Natural killer cell (primary cell): ENCODE measurements at regions not wholly inside any gene's neighbourhood (a gene's known extent, or its start where the extent isn't known, plus 50 kb on each side); places are given as distances from the start of the nearest gene placed in this dataset.
"Not testable (repeated sequence)": the region's sequence is repeated elsewhere in the genome, so short reads cannot be mapped to it uniquely, and the experiment has no call there.

Experiments
- ATAC-seq, 3 donors: fragments of 150-1000 bp in 2 of 3; fragments of 200-7000 bp in 1 of 3; cut with Tn5 transposase; 1 replicate in 1 of 3; 2 replicates in 2 of 3; pipeline ENCODE4 v1.10.0; 2021; ENCODE audit warnings: mild to moderate bottlenecking in 2 of 3, moderate library complexity in 2 of 3
- DNase-seq, 2 donors: peaks; one replicate each; pipeline versions ENCODE4 v3.0.0 to v3.0.0-alpha.2; 2013 to 2021; ENCODE audit warnings: mixed read lengths in 1 of 2
- H3K27ac ChIP-seq: one replicate; pipeline ENCODE4 v1.5.1; 2013; ENCODE audit warnings: mild to moderate bottlenecking, low read length
- H3K27me3 ChIP-seq: one replicate; pipeline ENCODE4 v1.6.1; 2013; ENCODE audit warnings: low read length; ENCODE audit not compliant: control insufficient read depth, insufficient read depth
- H3K36me3 ChIP-seq: one replicate; pipeline ENCODE4 v1.6.1; 2013; ENCODE audit warnings: low read length; ENCODE audit not compliant: control insufficient read depth, insufficient read depth
- H3K4me1 ChIP-seq: one replicate; pipeline ENCODE4 v1.6.1; 2013; ENCODE audit warnings: low read length; ENCODE audit not compliant: control insufficient read depth, insufficient read depth
- H3K4me3 ChIP-seq: one replicate; pipeline ENCODE4 v1.5.1; 2013; ENCODE audit warnings: low read length
- H3K9me3 ChIP-seq: one replicate; pipeline ENCODE4 v1.6.1; 2013; ENCODE audit warnings: low read length; ENCODE audit not compliant: control insufficient read depth, insufficient read depth
- H3K27ac Mint-ChIP-seq, 2 donors: one replicate each; pipeline ENCODE4 v1.8.0; 2022; ENCODE audit warnings: mild to moderate bottlenecking in 2 of 2, mixed read lengths in 2 of 2, moderate library complexity in 1 of 2
- H3K27me3 Mint-ChIP-seq, 2 donors: one replicate each; pipeline ENCODE4 v1.8.0; 2022; ENCODE audit warnings: low read depth in 2 of 2, mixed read lengths in 2 of 2
- H3K36me3 Mint-ChIP-seq: one replicate; pipeline ENCODE4 v1.8.0; 2022; ENCODE audit warnings: mixed read lengths
- H3K4me1 Mint-ChIP-seq, 2 donors: one replicate each; pipeline ENCODE4 v1.8.0; 2022; ENCODE audit warnings: mixed read lengths in 2 of 2
- H3K4me3 Mint-ChIP-seq: one replicate; pipeline ENCODE4 v1.8.0; 2022; ENCODE audit warnings: mild to moderate bottlenecking, moderate library complexity, mixed read lengths
- H3K9me3 Mint-ChIP-seq, 2 donors: one replicate each; pipeline ENCODE4 v1.8.0; 2022; ENCODE audit warnings: mixed read lengths in 2 of 2
- CTCF ChIP-seq: fragments of 200-600 bp; IDR thresholded peaks from one replicate; pipeline ENCODE4 v1.8.0; 2022; ENCODE audit warnings: antibody characterized with exemption
- WGBS: methylation state at CpG from one replicate; pipeline ENCODE4 v1.1.7; 2013; ENCODE audit warnings: missing lambda C conversion rate; ENCODE audit not compliant: insufficient coverage; 5-methylcytosine and 5-hydroxymethylcytosine counted together
- intact Hi-C: fragments of 100-400 bp; cut with micrococcal nuclease; formaldehyde crosslinking; loops from one replicate; pipeline ENCODE4 v1.14.2; 2022

GRCh38 chr18:8989017-8989416 lies 113.5 kb upstream of the NDUFV2 start:
- no peak overlapping the region for H3K27ac Mint-ChIP-seq
- TF ChIP-seq CTCF = no peak
- H3K36me3 Mint-ChIP-seq = no peaks in the 10 kb centered on the region
- DNase-seq (no peak), ATAC-seq (no peak)
- intact Hi-C loops = loop anchor here (2.0 kb wide), 2 partner anchors 292 to 334 kb away; no protein-coding TSS in a partner anchor
- no peaks in the 10 kb centered on the region for H3K9me3 Mint-ChIP-seq
- H3K4me3 Mint-ChIP-seq = no peak overlapping the region
- no peaks in the 10 kb centered on the region for H3K9me3 ChIP-seq
- no peaks in the 10 kb centered on the region for H3K36me3 ChIP-seq
- H3K27me3 ChIP-seq = no peaks in the 10 kb centered on the region
- H3K27me3 Mint-ChIP-seq = peaks cover 15 to 34% of the 10 kb centered on the region in 2 donors
- WGBS = 69% methylated on average over 5 of the region's 5 CpGs
- no peak overlapping the region for H3K27ac ChIP-seq
- H3K4me1 ChIP-seq = no peaks in the 10 kb centered on the region
- H3K4me1 Mint-ChIP-seq = no peaks in the 10 kb centered on the region
- no peak overlapping the region for H3K4me3 ChIP-seq

GRCh38 chr18:8989855-8990254 lies 112.6 kb upstream of the NDUFV2 start:
- WGBS = 92% methylated on average over 10 of the region's 10 CpGs
- H3K9me3 ChIP-seq = no peaks in the 10 kb centered on the region
- TF ChIP-seq CTCF = no peak

GRCh38 chr18:8990276-8991031 lies 112.0 kb upstream of the NDUFV2 start:
- H3K27ac Mint-ChIP-seq = no peak overlapping the region
- Histone ChIP-seq H3K4me1 (no peaks in the 10 kb centered on the region), H3K36me3 (no peaks in the 10 kb centered on the region), H3K27me3 (no peaks in the 10 kb centered on the region), H3K9me3 (no peaks in the 10 kb centered on the region), H3K27ac (no peak overlapping the region), H3K4me3 (no peak overlapping the region)
- H3K9me3 Mint-ChIP-seq = no peaks in the 10 kb centered on the region
- WGBS = 92% methylated on average over 27 of the region's 27 CpGs
- DNase-seq = no peak
- H3K36me3 Mint-ChIP-seq = no peaks in the 10 kb centered on the region
- no peaks in the 10 kb centered on the region for H3K4me1 Mint-ChIP-seq
- intact Hi-C loops = no loop called here
- no peak overlapping the region for H3K4me3 Mint-ChIP-seq
- H3K27me3 Mint-ChIP-seq = peaks cover 15 to 36% of the 10 kb centered on the region in 2 donors
- ATAC-seq = no peak
- TF ChIP-seq CTCF = no peak

More at GRCh38 chr18:8989855-8990254, 112.6 kb upstream of the NDUFV2 start:
- Histone ChIP-seq H3K36me3 (no peaks in the 10 kb centered on the region), H3K27ac (no peak overlapping the region), H3K4me1 (no peaks in the 10 kb centered on the region), H3K4me3 (no peak overlapping the region), H3K27me3 (no peaks in the 10 kb centered on the region)
- no peaks in the 10 kb centered on the region for H3K4me1 Mint-ChIP-seq
- H3K27ac Mint-ChIP-seq = no peak overlapping the region
- H3K9me3 Mint-ChIP-seq = no peaks in the 10 kb centered on the region
- intact Hi-C loops = loop anchor here (2.0 kb wide), 2 partner anchors 293 to 335 kb away; no protein-coding TSS in a partner anchor
- peaks cover 15 to 36% of the 10 kb centered on the region in 2 donors for H3K27me3 Mint-ChIP-seq
- DNase-seq (no peak), ATAC-seq (no peak)
- H3K4me3 Mint-ChIP-seq = no peak overlapping the region
- no peaks in the 10 kb centered on the region for H3K36me3 Mint-ChIP-seq

GRCh38 chr18:8991155-8991554 lies 111.3 kb upstream of the NDUFV2 start:
- no peak overlapping the region for H3K4me3 Mint-ChIP-seq
- Histone ChIP-seq H3K4me1 (no peaks in the 10 kb centered on the region), H3K4me3 (no peak overlapping the region), H3K27ac (no peak overlapping the region), H3K27me3 (no peaks in the 10 kb centered on the region), H3K36me3 (no peaks in the 10 kb centered on the region), H3K9me3 (no peaks in the 10 kb centered on the region)
- no peaks in the 10 kb centered on the region for H3K9me3 Mint-ChIP-seq
- ATAC-seq = no peak
- intact Hi-C loops = no loop called here
- peaks cover 15 to 40% of the 10 kb centered on the region in 2 donors for H3K27me3 Mint-ChIP-seq
- no peak overlapping the region for H3K27ac Mint-ChIP-seq
- 100% methylated on average over 1 of the region's 2 CpGs for WGBS
- H3K36me3 Mint-ChIP-seq = no peaks in the 10 kb centered on the region
- no peaks in the 10 kb centered on the region for H3K4me1 Mint-ChIP-seq
- no peak for DNase-seq
- no peak for TF ChIP-seq CTCF

GRCh38 chr18:8992500-8992899 lies 110.0 kb upstream of the NDUFV2 start:
- H3K9me3 ChIP-seq, DNase-seq, ATAC-seq, H3K36me3 ChIP-seq, H3K36me3 Mint-ChIP-seq, H3K4me1 Mint-ChIP-seq, H3K27me3 ChIP-seq, H3K4me3 Mint-ChIP-seq, H3K4me1 ChIP-seq, intact Hi-C loops, H3K9me3 Mint-ChIP-seq, H3K27ac Mint-ChIP-seq, H3K27ac ChIP-seq, H3K4me3 ChIP-seq: not testable (repeated sequence)
- 92% methylated on average over 3 of the region's 4 CpGs for WGBS
- H3K27me3 Mint-ChIP-seq = peaks cover 11 to 36% of the 10 kb centered on the region in 2 donors
